GM23248 (cell line): ENCODE measurements at regions not wholly inside any gene's neighbourhood (a gene's known extent, or its start where the extent isn't known, plus 50 kb on each side); places are given as distances from the start of the nearest gene placed in this dataset.

Experiments used
- EZH2 ChIP-seq: fragments of 200-600 bp; sonication (generic); IDR thresholded peaks from 2 replicates; pipeline ENCODE4 v1.6.1; 2018; ENCODE audit warnings: antibody characterized with exemption, mild to moderate bottlenecking; ENCODE audit not compliant: insufficient read depth, poor library complexity, severe bottlenecking
- EZH2phosphoT487 ChIP-seq: fragments of 200-600 bp; sonication (generic); IDR thresholded peaks from 2 replicates; pipeline ENCODE4 v1.6.1; 2018; ENCODE audit warnings: antibody characterized with exemption, moderate library complexity, mild to moderate bottlenecking, low read depth; ENCODE audit not compliant: insufficient read depth

GRCh38 chr3:21860082-21860475, 109.1 kb upstream of the ZNF385D start:
- TF ChIP-seq EZH2phosphoT487 (no peak), EZH2 (no peak)
